AG04450 (cell line): ENCODE measurements at regions not wholly inside any gene's neighbourhood (a gene's known extent, or its start where the extent isn't known, plus 50 kb on each side); places are given as distances from the start of the nearest gene placed in this dataset.
A peak's percentile ranks its signal among the peaks of the same experiment; 100 is the strongest.

ENCODE experiments used
- CTCF ChIA-PET: fragments of 300-600, 350-600 bp; formaldehyde crosslinking; extraction: SDS; loops from one replicate; lab custom pipeline; 2022; ENCODE audit warnings: antibody characterized with exemption, inconsistent platforms; lab: Charles Lee
- POLR2A ChIA-PET: fragments of 350-600 bp; formaldehyde crosslinking; extraction: SDS; loops from one replicate; lab custom pipeline; 2021; ENCODE audit warnings: antibody characterized with exemption, inconsistent platforms; lab: Yijun Ruan, JAX
- DNase-seq: peaks from one replicate; pipeline ENCODE4 v3.0.0-alpha.2; 2011; ENCODE audit warnings: low read depth, low spot score
- H3K27ac ChIP-seq: one replicate; pipeline ENCODE4 v1.5.1; 2012; ENCODE audit warnings: low read depth, low read length, control low read depth
- H3K27me3 ChIP-seq: one replicate; pipeline ENCODE4 v1.6.0; 2012; ENCODE audit warnings: low read length; ENCODE audit not compliant: control insufficient read depth, insufficient read depth
- H3K4me3 ChIP-seq: 2 replicates; pipeline ENCODE4 v1.5.1; 2011; ENCODE audit warnings: mild to moderate bottlenecking, low read depth, low read length, control low read depth
- H3K9me3 ChIP-seq: 2 replicates; pipeline ENCODE4 v1.5.1; 2012; ENCODE audit warnings: low read length; ENCODE audit not compliant: control insufficient read depth, insufficient read depth
- TF ChIP-seq, protein P1 (sequence below): IDR thresholded peaks from 2 replicates; pipeline ENCODE4 v1.5.1; 2011; ENCODE audit warnings: low read depth, low read length, control low read depth, inconsistent platforms

DNA sequence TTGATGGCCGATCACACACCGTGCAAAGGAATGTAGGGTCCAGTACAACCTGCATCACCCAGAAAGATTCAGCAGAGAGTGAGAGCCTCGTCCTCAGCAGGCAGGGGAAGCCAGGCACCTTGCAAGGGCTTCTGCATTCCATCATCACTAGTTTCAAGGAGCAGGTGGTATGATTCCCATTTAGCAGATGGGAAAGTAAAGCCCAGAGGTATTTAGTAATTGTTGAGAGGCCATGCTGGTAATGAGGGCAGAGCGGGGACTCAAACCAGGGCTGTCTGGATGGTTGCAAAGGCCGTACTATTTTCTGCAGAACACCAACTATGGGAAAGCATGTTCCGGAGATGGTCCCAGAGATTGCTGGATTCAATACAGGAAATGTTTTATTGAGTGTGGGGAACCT, 65.8 kb upstream of the MRTFB start:
- DNase-seq, result no peak
- Histone ChIP-seq H3K27ac (no peak overlapping the region), H3K9me3 (no peaks in the 10 kb centered on the region), H3K4me3 (no peak overlapping the region), H3K27me3 (no peaks in the 10 kb centered on the region)
- TF ChIP-seq, protein P1, sequence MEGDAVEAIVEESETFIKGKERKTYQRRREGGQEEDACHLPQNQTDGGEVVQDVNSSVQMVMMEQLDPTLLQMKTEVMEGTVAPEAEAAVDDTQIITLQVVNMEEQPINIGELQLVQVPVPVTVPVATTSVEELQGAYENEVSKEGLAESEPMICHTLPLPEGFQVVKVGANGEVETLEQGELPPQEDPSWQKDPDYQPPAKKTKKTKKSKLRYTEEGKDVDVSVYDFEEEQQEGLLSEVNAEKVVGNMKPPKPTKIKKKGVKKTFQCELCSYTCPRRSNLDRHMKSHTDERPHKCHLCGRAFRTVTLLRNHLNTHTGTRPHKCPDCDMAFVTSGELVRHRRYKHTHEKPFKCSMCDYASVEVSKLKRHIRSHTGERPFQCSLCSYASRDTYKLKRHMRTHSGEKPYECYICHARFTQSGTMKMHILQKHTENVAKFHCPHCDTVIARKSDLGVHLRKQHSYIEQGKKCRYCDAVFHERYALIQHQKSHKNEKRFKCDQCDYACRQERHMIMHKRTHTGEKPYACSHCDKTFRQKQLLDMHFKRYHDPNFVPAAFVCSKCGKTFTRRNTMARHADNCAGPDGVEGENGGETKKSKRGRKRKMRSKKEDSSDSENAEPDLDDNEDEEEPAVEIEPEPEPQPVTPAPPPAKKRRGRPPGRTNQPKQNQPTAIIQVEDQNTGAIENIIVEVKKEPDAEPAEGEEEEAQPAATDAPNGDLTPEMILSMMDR, result no peak
- ChIA-PET CTCF (interaction anchor here (6.0 kb wide), 1 partner anchor 86 kb away, joined by 20 read pairs; the partner anchor contains the start of gene ERCC4), POLR2A (no interaction called here)

DNA sequence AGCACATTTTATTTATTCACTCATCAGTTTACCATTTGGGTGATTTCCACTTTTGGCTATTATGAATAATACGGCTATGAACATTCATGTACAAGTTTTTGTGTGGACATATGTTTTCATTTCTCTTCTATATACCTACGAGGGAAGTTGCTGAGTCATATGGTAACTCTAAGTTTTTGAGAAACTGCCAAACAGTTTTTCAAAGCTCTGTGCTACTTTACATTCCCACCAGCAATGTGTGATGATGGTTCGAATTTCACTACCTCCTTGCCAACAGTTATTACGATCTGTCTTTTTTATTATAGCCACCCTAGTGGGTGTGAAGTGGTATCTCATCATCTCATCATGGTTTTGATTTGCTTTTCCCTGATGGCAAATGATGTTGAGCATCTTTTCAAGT, 63.7 kb upstream of the MRTFB start:
- Histone ChIP-seq H3K9me3 (no peaks in the 10 kb centered on the region), H3K4me3 (no peak overlapping the region), H3K27ac (no peak overlapping the region), H3K27me3 (no peaks in the 10 kb centered on the region)
- TF ChIP-seq, protein P1, result no peak
- ChIA-PET POLR2A (no interaction called here), CTCF (interaction anchor here (6.0 kb wide), 1 partner anchor 88 kb away, joined by 20 read pairs; the partner anchor contains the start of gene ERCC4)
- no peak for DNase-seq

DNA sequence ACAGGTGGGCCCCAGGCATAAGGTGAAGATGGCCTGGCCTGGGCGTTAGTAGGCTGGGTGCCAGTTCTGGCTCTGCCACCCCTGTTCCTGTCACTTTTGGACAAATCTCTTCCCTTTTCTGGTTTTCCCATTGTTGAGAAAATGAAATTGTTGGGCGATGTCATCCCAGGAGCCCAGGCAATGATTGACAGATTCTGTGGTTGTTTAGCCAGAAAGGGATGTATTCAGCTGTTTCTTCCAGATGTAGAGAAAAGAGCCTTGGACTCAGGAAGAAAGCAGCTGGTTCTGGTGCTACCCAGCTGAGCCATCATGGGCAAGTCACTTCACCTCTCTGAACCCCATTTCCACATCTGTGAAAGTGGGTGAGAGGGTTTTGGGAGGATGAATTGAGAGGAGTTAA, 60.1 kb upstream of the MRTFB start:
- Histone ChIP-seq H3K27ac (no peak overlapping the region), H3K27me3 (no peaks in the 10 kb centered on the region), H3K9me3 (no peaks in the 10 kb centered on the region), H3K4me3 (no peak overlapping the region)
- TF ChIP-seq, protein P1, result no peak
- DNase-seq, result no peak
- ChIA-PET CTCF (no interaction called here), POLR2A (no interaction called here)

DNA sequence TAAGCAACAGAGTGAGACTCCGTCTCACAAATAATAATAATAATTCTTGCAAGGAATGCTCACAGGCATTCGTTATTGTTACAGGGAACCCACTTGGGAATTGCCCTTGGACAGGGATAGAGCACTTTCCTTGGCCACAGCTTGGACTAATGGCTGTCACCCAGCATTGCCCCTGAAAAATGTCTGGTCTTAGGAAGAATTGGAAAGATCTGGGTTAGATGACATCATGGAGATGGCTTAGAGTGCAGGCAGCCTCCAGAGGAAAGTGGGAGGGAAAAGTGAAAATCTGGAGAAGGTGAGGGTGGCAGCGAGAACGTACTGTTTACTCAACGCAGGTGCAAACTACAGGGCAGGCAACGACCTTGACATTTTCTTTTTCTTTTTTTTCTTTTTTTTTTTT, 59.3 kb upstream of the MRTFB start:
- DNase-seq, result no peak
- POLR2A ChIA-PET, result no interaction called here
- TF ChIP-seq, protein P1, result no peak
- Histone ChIP-seq H3K27me3 (no peaks in the 10 kb centered on the region), H3K9me3 (no peaks in the 10 kb centered on the region), H3K27ac (no peak overlapping the region), H3K4me3 (no peak overlapping the region)
- CTCF ChIA-PET, result no interaction called here

DNA sequence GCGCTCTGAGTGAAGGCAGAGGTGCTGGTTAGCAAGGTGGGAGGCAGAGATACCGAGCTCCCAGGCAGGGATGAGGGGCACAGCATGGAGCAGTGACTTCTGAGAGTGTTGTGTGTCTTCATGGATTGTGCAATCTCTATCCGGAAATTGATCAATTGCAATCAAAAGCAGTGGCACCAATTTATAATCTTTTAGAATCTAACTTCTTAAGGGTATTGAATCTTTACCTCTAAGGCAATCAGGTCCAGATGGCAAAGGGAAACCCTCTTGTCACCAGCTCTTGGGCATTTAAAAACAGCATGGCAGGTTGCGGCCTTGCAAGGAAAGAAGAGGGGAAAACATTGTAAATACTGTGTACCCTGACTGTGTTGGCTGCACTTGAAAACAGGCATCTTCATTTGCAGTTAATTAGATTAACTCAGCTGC, 58.0 kb upstream of the MRTFB start:
- Histone ChIP-seq H3K27ac (peak overlapping the region; percentile 32), H3K4me3 (no peak overlapping the region), H3K9me3 (no peaks in the 10 kb centered on the region), H3K27me3 (no peaks in the 10 kb centered on the region)
- no peak for DNase-seq
- ChIA-PET CTCF (interaction anchor here (1.6 kb wide), 2 partner anchors 89 to 94 kb away, joined by 6 to 7 read pairs; partner anchors contain the start of gene ERCC4), POLR2A (no interaction called here)
- TF ChIP-seq, protein P1, result no peak
